H1 (cell line): ENCODE measurements at regions not wholly inside any gene's neighbourhood (a gene's known extent, or its start where the extent isn't known, plus 50 kb on each side); places are given as distances from the start of the nearest gene placed in this dataset.

Experiments
- CTCF ChIA-PET: fragments of 300-600 bp; sonication (Branson Sonifier 250); formaldehyde crosslinking; loops from one replicate; lab custom pipeline; 2021; ENCODE audit not compliant: partially characterized antibody; lab: Charles Lee
- POLR2A ChIA-PET: fragments of 300-600 bp; sonication (Branson Sonifier 250); formaldehyde crosslinking; loops from one replicate; lab custom pipeline; 2021; ENCODE audit warnings: inconsistent platforms; ENCODE audit not compliant: partially characterized antibody; lab: Charles Lee
- DNase-seq, 2 experiments: peaks; one replicate each; pipeline versions ENCODE4 v3.0.0 to v3.0.0-alpha.2; 2010 to 2022; ENCODE audit warnings: low spot score in 2 of 2, low read depth in 1 of 2, mixed read lengths in 1 of 2
- FAIRE-seq: peaks from 2 replicates; lab custom pipeline; 2011; peaks lifted over from hg19 to GRCh38; lab: Jason Lieb, UNC
- H2AFZ ChIP-seq: 2 replicates; pipeline ENCODE4 v1.8.1; 2012; ENCODE audit warnings: low read length, inconsistent platforms
- H2AK5ac ChIP-seq: 2 replicates; pipeline ENCODE4 v1.6.1; 2013; ENCODE audit warnings: low read depth, low read length
- H2BK120ac ChIP-seq: replicated peaks from 2 replicates; pipeline ENCODE3; 2013; ENCODE audit warnings: low read depth, low read length, inconsistent platforms
- H2BK12ac ChIP-seq: 2 replicates; pipeline ENCODE4 v1.6.1; 2013; ENCODE audit warnings: low read depth, low read length
- H2BK15ac ChIP-seq: 2 replicates; pipeline ENCODE4 v1.6.1; 2013; ENCODE audit warnings: low read length
- H2BK20ac ChIP-seq: 2 replicates; pipeline ENCODE4 v1.6.1; 2013; ENCODE audit warnings: low read length
- H2BK5ac ChIP-seq: 2 replicates; pipeline ENCODE4 v1.6.1; 2013; ENCODE audit warnings: low read depth, low read length
- H3K14ac ChIP-seq: 2 replicates; pipeline ENCODE4 v1.6.1; 2013; ENCODE audit warnings: inconsistent platforms; ENCODE audit not compliant: insufficient read length
- H3K18ac ChIP-seq: 2 replicates; pipeline ENCODE4 v1.6.1; 2013; ENCODE audit warnings: low read length; ENCODE audit errors: extremely low read depth
- H3K23ac ChIP-seq: 2 replicates; pipeline ENCODE4 v1.6.1; 2013; ENCODE audit warnings: inconsistent platforms; ENCODE audit not compliant: insufficient read length
- H3K23me2 ChIP-seq: 2 replicates; pipeline ENCODE4 v1.6.1; 2013; ENCODE audit warnings: low read depth, low read length
- H3K27ac ChIP-seq: 2 replicates; pipeline ENCODE4 v1.6.1; 2011; ENCODE audit warnings: low read depth, low read length, inconsistent platforms
- H3K27me3 ChIP-seq, 4 experiments: replicated peaks in 1 of 4; 1 replicate in 1 of 4; 2 replicates in 3 of 4; pipeline versions ENCODE4 v1.6.1 to v1.8.1; 2011 to 2013; ENCODE audit warnings: low read length in 3 of 4, mild to moderate bottlenecking in 3 of 4, inconsistent platforms in 2 of 4, mixed read lengths in 2 of 4, moderate library complexity in 1 of 4; ENCODE audit not compliant: control insufficient read depth in 3 of 4, insufficient read depth in 3 of 4; ENCODE audit errors: extremely low read depth in 1 of 4
- H3K36me3 ChIP-seq, 4 experiments: 2 replicates each; pipeline versions ENCODE4 v1.6.1 to v1.8.1; 2011 to 2013; ENCODE audit warnings: mild to moderate bottlenecking in 4 of 4, low read length in 3 of 4, moderate library complexity in 2 of 4, control low read depth in 1 of 4, inconsistent platforms in 1 of 4; ENCODE audit not compliant: insufficient read depth in 4 of 4, control insufficient read depth in 2 of 4
- H3K4ac ChIP-seq: replicated peaks from 2 replicates; pipeline ENCODE3; 2013; ENCODE audit warnings: low read length, low read depth, mixed read lengths, inconsistent platforms; ENCODE audit not compliant: insufficient read length
- H3K4me1 ChIP-seq, 4 experiments: replicated peaks in 1 of 4; 1 replicate in 1 of 4; 2 replicates in 3 of 4; pipeline versions ENCODE4 v1.6.1 to v1.8.1; 2011 to 2013; ENCODE audit warnings: low read length in 3 of 4, inconsistent platforms in 2 of 4, mixed read lengths in 1 of 4; ENCODE audit not compliant: insufficient read depth in 4 of 4, control insufficient read depth in 3 of 4
- H3K4me2 ChIP-seq, 2 experiments: 2 replicates each; pipeline versions ENCODE4 v1.6.1 to v1.8.1; 2011 to 2013; ENCODE audit warnings: low read depth in 2 of 2, low read length in 2 of 2, control low read depth in 1 of 2, inconsistent platforms in 1 of 2, mild to moderate bottlenecking in 1 of 2; ENCODE audit not compliant: insufficient read depth in 1 of 2
- H3K4me3 ChIP-seq, 4 experiments: fragments of 200-600, 300-600 bp in 1 of 4; sonication (generic), shearing (Covaris generic), sonication (Bioruptor Twin) in 1 of 4; 2 replicates each; pipeline versions ENCODE4 v1.5.1 to v1.8.1; 2011 to 2016; ENCODE audit warnings: low read length in 4 of 4, low read depth in 3 of 4, control low read depth in 2 of 4, inconsistent platforms in 2 of 4, mild to moderate bottlenecking in 2 of 4, mixed read lengths in 1 of 4, moderate library complexity in 1 of 4; ENCODE audit not compliant: insufficient read depth in 2 of 4; ENCODE audit errors: extremely low read depth in 1 of 4
- H3K56ac ChIP-seq: replicated peaks from 2 replicates; pipeline ENCODE3; 2013; ENCODE audit warnings: low read depth, mild to moderate bottlenecking, mixed read lengths, low read length, inconsistent platforms; ENCODE audit not compliant: insufficient read length
- H3K79me1 ChIP-seq: 2 replicates; pipeline ENCODE4 v1.6.1; 2013; ENCODE audit warnings: low read depth, low read length, control low read depth
- H3K79me2 ChIP-seq, 2 experiments: 2 replicates each; pipeline versions ENCODE4 v1.6.1 to v1.8.1; 2012 to 2013; ENCODE audit warnings: low read length in 2 of 2, mild to moderate bottlenecking in 2 of 2, inconsistent platforms in 1 of 2; ENCODE audit not compliant: insufficient read depth in 2 of 2, control insufficient read depth in 1 of 2
- H3K9ac ChIP-seq, 4 experiments: replicated peaks in 1 of 4; 1 replicate in 1 of 4; 2 replicates in 3 of 4; pipeline versions ENCODE4 v1.6.1 to v1.8.1; 2011 to 2013; ENCODE audit warnings: low read depth in 3 of 4, low read length in 3 of 4, control low read depth in 2 of 4, mild to moderate bottlenecking in 2 of 4, moderate library complexity in 2 of 4, inconsistent platforms in 1 of 4; ENCODE audit errors: extremely low read depth in 1 of 4
- H3K9me3 ChIP-seq, 2 experiments: 2 replicates each; pipeline versions ENCODE4 v1.6.1 to v1.8.1; 2012 to 2013; ENCODE audit warnings: mild to moderate bottlenecking in 2 of 2, moderate library complexity in 2 of 2, control low read depth in 1 of 2, inconsistent platforms in 1 of 2, low read depth in 1 of 2, low read length in 1 of 2, mixed read lengths in 1 of 2; ENCODE audit not compliant: insufficient read depth in 2 of 2
- H4K20me1 ChIP-seq, 2 experiments: replicated peaks in 1 of 2; 2 replicates each; pipeline versions ENCODE3 to v1.8.1; 2011 to 2013; ENCODE audit warnings: inconsistent platforms in 2 of 2, low read length in 2 of 2, mild to moderate bottlenecking in 1 of 2; ENCODE audit not compliant: insufficient read depth in 2 of 2, control insufficient read depth in 1 of 2
- H4K5ac ChIP-seq: 2 replicates; pipeline ENCODE4 v1.6.1; 2013; ENCODE audit warnings: low read length, low read depth, mixed read lengths, inconsistent platforms; ENCODE audit not compliant: insufficient read length
- H4K8ac ChIP-seq: 2 replicates; pipeline ENCODE4 v1.8.0; 2013; ENCODE audit warnings: mild to moderate bottlenecking, moderate library complexity, low read length, inconsistent platforms; ENCODE audit not compliant: insufficient read depth; ENCODE audit errors: extremely low read depth
- H4K91ac ChIP-seq: replicated peaks from 2 replicates; pipeline ENCODE3; 2013; ENCODE audit warnings: low read length, mixed read lengths, inconsistent platforms; ENCODE audit not compliant: insufficient read length
- BACH1 ChIP-seq: IDR thresholded peaks from 2 replicates; pipeline ENCODE4 v1.6.1; 2012; ENCODE audit warnings: low read length, improper control_type of control experiment
- CBX8 ChIP-seq: fragments of 300-800, 300-1000 bp; sonication (generic); IDR thresholded peaks from 2 replicates; pipeline ENCODE4 v1.7.1; 2016; ENCODE audit warnings: low read depth, low read length, borderline replicate concordance
- CEBPB ChIP-seq: IDR thresholded peaks from 2 replicates; pipeline ENCODE4 v1.6.1; 2012; ENCODE audit warnings: low read depth, low read length
- CHD1 ChIP-seq: IDR thresholded peaks from 2 replicates; pipeline ENCODE4 v1.6.1; 2012; ENCODE audit warnings: low read depth, low read length, improper control_type of control experiment
- GABPA ChIP-seq: IDR thresholded peaks from 2 replicates; pipeline ENCODE4 v1.6.1; 2011; ENCODE audit warnings: mild to moderate bottlenecking, low read length, moderate library complexity, borderline replicate concordance; ENCODE audit not compliant: insufficient read depth
- RAD21 ChIP-seq, 2 experiments: IDR thresholded peaks in 1 of 2; conservative IDR thresholded peaks in 1 of 2; 2 replicates each; pipeline ENCODE4 v1.6.1; 2011; ENCODE audit warnings: low read depth in 2 of 2, low read length in 2 of 2, improper control_type of control experiment in 1 of 2, inconsistent platforms in 1 of 2, mild to moderate bottlenecking in 1 of 2, moderate library complexity in 1 of 2
- RBBP5 ChIP-seq: IDR thresholded peaks from 2 replicates; pipeline ENCODE4 v1.7.1; 2012; ENCODE audit warnings: low read depth, mild to moderate bottlenecking, inconsistent platforms, low read length, moderate library complexity, borderline replicate concordance
- SP4 ChIP-seq: IDR thresholded peaks from 2 replicates; pipeline ENCODE4 v1.6.1; 2012; ENCODE audit warnings: low read length, inconsistent platforms
- SUZ12 ChIP-seq: fragments of 200-600 bp; sonication (generic); IDR thresholded peaks from 2 replicates; pipeline ENCODE4 v1.6.1; 2012; ENCODE audit warnings: mild to moderate bottlenecking, inconsistent platforms, low read length, moderate library complexity, mixed read lengths
- TF ChIP-seq, protein P1 (sequence below): IDR thresholded peaks from 2 replicates; pipeline ENCODE4 v1.6.1; 2012; ENCODE audit warnings: low read length, inconsistent platforms
- TF ChIP-seq, protein P2 (sequence below): IDR thresholded peaks from 2 replicates; pipeline ENCODE4 v1.6.1; 2011; ENCODE audit warnings: low read length, improper control_type of control experiment

DNA sequence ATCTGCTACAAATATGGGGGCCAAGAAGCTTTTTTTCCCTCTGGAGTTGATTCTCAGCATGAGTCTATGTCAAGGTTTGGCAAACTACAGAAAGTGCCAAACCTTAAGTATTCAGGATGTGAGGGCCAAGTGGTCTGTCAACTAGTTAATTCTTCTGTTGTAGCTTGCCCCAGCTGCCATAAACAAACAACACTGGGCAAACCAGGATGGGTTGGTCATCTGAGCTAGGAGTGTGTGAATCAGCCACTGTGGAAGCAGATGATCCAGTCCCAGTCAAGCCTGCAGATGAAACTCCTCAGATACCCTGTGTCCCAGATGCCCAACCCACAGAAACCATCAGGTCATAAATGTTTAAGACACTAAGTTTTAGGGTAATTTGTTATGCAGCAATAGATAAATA, 103.0 kb upstream of the MOCS1 start:
- Histone ChIP-seq H4K20me1 (no peaks in the 10 kb centered on the region), H4K5ac (no peak overlapping the region), H3K27ac (no peak overlapping the region), H3K79me2 (no peaks in the 10 kb centered on the region), H3K9ac (no peak overlapping the region), H3K18ac (no peak overlapping the region), H3K79me1 (no peaks in the 10 kb centered on the region), H3K4ac (no peak overlapping the region), H3K4me2 (no peak overlapping the region), H4K91ac (no peak overlapping the region), H3K14ac (no peak overlapping the region), H2BK15ac (no peak overlapping the region), H2BK20ac (no peak overlapping the region), H3K27me3 (no peaks in the 10 kb centered on the region), H3K4me3 (no peak overlapping the region), H3K36me3 (no peaks in the 10 kb centered on the region), H3K23ac (no peak overlapping the region), H3K56ac (no peak overlapping the region), H2AFZ (no peak overlapping the region), H3K23me2 (no peaks in the 10 kb centered on the region), H2BK12ac (no peak overlapping the region), H3K9me3 (peaks cover 3 to 5% of the 10 kb centered on the region in 2 experiments; a peak in 1 of 4 replicates), H2AK5ac (no peak overlapping the region), H2BK120ac (no peak overlapping the region), H3K4me1 (peaks cover 0 to 7% (median 3%) of the 10 kb centered on the region in 4 experiments; a peak in 3 of 7 replicates), H2BK5ac (no peak overlapping the region), H4K8ac (no peak overlapping the region)
- FAIRE-seq = no peak
- CTCF ChIA-PET = interaction anchor here (1.0 to 3.5 kb wide), 6 partner anchors 8 to 272 kb away, joined by 3 to 17 read pairs (median 4); no protein-coding TSS in a partner anchor
- POLR2A ChIA-PET = no interaction called here
- no peak for DNase-seq
- TF ChIP-seq, protein P1, sequence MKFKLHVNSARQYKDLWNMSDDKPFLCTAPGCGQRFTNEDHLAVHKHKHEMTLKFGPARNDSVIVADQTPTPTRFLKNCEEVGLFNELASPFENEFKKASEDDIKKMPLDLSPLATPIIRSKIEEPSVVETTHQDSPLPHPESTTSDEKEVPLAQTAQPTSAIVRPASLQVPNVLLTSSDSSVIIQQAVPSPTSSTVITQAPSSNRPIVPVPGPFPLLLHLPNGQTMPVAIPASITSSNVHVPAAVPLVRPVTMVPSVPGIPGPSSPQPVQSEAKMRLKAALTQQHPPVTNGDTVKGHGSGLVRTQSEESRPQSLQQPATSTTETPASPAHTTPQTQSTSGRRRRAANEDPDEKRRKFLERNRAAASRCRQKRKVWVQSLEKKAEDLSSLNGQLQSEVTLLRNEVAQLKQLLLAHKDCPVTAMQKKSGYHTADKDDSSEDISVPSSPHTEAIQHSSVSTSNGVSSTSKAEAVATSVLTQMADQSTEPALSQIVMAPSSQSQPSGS = no peak
- TF ChIP-seq CBX8 = no peak
- no peak for TF ChIP-seq CHD1
- TF ChIP-seq CEBPB = no peak
- no peak for TF ChIP-seq SUZ12
- no peak for TF ChIP-seq RAD21 (IDR thresholded peaks at IDR 0.05 in 1 of 2, conservative IDR thresholded peaks at IDR 0.05 in 1 of 2; ENCODE audit: low read depth in 2 of 2, low read length in 2 of 2)
- TF ChIP-seq, protein P2, sequence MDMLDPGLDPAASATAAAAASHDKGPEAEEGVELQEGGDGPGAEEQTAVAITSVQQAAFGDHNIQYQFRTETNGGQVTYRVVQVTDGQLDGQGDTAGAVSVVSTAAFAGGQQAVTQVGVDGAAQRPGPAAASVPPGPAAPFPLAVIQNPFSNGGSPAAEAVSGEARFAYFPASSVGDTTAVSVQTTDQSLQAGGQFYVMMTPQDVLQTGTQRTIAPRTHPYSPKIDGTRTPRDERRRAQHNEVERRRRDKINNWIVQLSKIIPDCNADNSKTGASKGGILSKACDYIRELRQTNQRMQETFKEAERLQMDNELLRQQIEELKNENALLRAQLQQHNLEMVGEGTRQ = no peak
- TF ChIP-seq BACH1 = no peak
- TF ChIP-seq SP4 = no peak
- TF ChIP-seq RBBP5 = no peak
- TF ChIP-seq GABPA = no peak
